ENCODE measurements at regions not wholly inside any gene's neighbourhood (a gene's known extent, or its start where the extent isn't known, plus 50 kb on each side); places are given as distances from the start of the nearest gene placed in this dataset.

GRCh38 chr1:196098000-196098399 lies 510.2 kb downstream of the KCNT2 start:
- TF ChIP-seq CTCF (conservative IDR thresholded peaks at IDR 0.05; ENCODE audit: low read length): no peak
- TF ChIP-seq EZH2phosphoT487 (IDR thresholded peaks at IDR 0.05; ENCODE audit: borderline replicate concordance, low read depth, low read length): no peak
